NT2/D1 (cell line): ENCODE measurements at regions not wholly inside any gene's neighbourhood (a gene's known extent, or its start where the extent isn't known, plus 50 kb on each side); places are given as distances from the start of the nearest gene placed in this dataset.
"Not testable (repeated sequence)": the region's sequence is repeated elsewhere in the genome, so short reads cannot be mapped to it uniquely, and the experiment has no call there.

Experiments
- DNase-seq: peaks from one replicate; pipeline ENCODE4 v3.0.0-alpha.2; 2011; ENCODE audit warnings: low read depth, low spot score
- H3K27me3 ChIP-seq: 2 replicates; pipeline ENCODE4 v1.6.0; 2011; ENCODE audit warnings: mild to moderate bottlenecking; ENCODE audit not compliant: insufficient read length, insufficient read depth
- H3K36me3 ChIP-seq: 2 replicates; pipeline ENCODE4 v1.6.1; 2011; ENCODE audit warnings: mild to moderate bottlenecking, low read length, mixed read lengths; ENCODE audit not compliant: insufficient read depth, insufficient read length
- H3K4me1 ChIP-seq: 2 replicates; pipeline ENCODE4 v1.5.1; 2011; ENCODE audit not compliant: insufficient read depth, insufficient read length
- H3K4me3 ChIP-seq: 2 replicates; pipeline ENCODE4 v1.5.1; 2011; ENCODE audit warnings: low read depth; ENCODE audit not compliant: insufficient read length
- H3K9ac ChIP-seq: 2 replicates; pipeline ENCODE4 v1.6.0; 2011; ENCODE audit warnings: low read depth; ENCODE audit not compliant: insufficient read length
- H3K9me3 ChIP-seq: 2 replicates; pipeline ENCODE4 v1.5.1; 2011; ENCODE audit warnings: mild to moderate bottlenecking, low read length; ENCODE audit not compliant: insufficient read depth
- SUZ12 ChIP-seq: IDR thresholded peaks from 2 replicates; pipeline ENCODE4 v1.6.1; 2011; ENCODE audit not compliant: insufficient read length, insufficient read depth; ENCODE audit errors: extremely low read depth
- YY1 ChIP-seq: IDR thresholded peaks from 2 replicates; pipeline ENCODE4 v1.6.1; 2011; ENCODE audit not compliant: insufficient read length, insufficient read depth
- ZNF274 ChIP-seq: IDR thresholded peaks from 2 replicates; pipeline ENCODE4 v1.6.1; 2011; ENCODE audit warnings: mild to moderate bottlenecking, low read depth, low read length

DNA sequence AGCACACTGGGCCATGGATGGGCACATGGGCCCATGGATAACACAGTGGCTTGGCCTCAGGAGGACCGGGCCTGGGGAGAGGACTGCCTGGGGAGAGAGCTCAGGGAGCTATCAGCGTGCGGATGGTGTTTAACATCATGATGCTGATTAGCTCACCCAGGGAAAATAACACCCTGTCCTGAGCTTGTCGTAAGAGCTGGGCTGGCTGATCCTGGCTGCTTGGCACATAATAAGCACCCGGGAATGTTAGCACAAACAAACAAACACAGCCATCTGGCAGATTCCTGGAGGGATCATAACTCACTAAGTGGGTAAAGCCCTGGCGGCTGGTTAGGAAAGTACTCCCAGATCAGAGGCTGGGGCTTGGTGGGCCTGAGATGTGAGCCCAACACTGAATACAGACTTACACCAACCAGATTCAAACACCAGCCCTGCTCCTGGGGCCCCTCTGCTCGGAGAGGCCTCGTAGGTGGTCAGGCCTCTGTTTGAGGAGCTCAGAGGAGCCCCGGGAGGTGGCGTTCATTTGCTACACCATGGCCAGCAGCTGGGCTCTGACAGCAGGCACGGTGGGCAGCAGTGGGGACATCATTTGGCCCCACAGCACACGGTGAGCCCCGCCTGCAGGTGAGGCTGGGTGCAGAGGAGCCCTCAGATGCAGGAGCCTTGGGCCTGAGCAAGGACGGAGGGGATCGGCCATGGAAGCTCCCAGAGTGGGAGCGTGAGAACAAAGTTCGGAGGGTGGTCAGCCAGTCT lies 193.4 kb upstream of the HDAC4 start:
- no peak for DNase-seq
- H3K9me3 ChIP-seq, result peaks cover 20% of the 10 kb centered on the region; the same call in 1 of the 2 replicates
- H3K27me3 ChIP-seq, result no peaks in the 10 kb centered on the region
- H3K4me3 ChIP-seq, result no peak overlapping the region
- H3K9ac ChIP-seq, result no peak overlapping the region
- TF ChIP-seq SUZ12 (no peak), YY1 (no peak), ZNF274 (no peak)
- H3K36me3 ChIP-seq, result no peaks in the 10 kb centered on the region
- H3K4me1 ChIP-seq, result no peaks in the 10 kb centered on the region

DNA sequence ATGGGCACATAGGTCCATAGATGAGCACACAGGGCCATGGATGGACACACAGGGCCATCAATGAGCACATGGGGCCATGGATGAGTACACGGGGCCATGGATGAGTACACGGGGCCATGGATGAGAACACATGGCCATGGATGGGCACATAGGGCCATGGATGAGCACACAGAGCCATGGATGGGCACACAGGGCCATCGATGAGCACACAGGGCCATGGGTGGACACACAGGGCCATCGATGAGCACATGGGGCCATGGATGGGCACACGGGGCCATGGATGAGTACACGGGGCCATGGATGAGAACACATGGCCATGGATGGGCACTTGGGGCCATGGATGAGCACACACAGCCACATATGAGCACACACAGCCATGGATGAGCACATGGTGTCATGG lies 192.6 kb upstream of the HDAC4 start:
- Histone ChIP-seq H3K36me3 (no peaks in the 10 kb centered on the region), H3K9ac (no peak overlapping the region), H3K9me3 (peaks cover 20% of the 10 kb centered on the region; the same call in 1 of the 2 replicates), H3K4me3 (no peak overlapping the region), H3K4me1 (no peaks in the 10 kb centered on the region), H3K27me3 (no peaks in the 10 kb centered on the region)
- TF ChIP-seq ZNF274 (no peak), YY1 (no peak), SUZ12 (no peak)
- DNase-seq, result no peak

DNA sequence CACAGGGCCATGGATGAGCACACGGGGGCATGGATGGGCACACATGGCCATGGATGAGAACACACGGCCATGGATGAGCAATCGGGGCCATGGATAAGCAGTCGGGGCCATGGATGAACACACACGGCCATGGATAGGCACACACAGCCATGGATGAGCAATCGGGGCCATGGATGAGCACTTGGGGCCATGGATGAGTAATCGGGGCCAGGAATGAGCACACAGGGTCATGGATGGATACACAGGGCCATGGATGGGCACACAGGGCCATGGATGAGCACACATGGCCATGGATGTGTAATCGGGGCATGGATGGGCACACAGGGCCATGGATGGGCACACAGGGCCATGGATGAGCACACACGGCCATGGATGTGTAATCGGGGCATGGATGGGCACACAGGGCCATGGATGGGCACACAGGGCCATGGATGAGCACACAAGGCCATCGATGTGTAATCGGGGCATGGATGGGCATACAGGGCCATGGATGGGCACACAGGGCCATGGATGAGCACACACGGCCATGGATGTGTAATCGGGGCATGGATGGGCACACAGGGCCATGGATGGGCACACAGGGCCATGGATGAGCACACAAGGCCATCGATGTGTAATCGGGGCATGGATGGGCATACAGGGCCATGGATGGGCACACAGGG lies 191.9 kb upstream of the HDAC4 start:
- not testable (repeated sequence) for H3K4me3 ChIP-seq, H3K4me1 ChIP-seq, H3K36me3 ChIP-seq, DNase-seq, H3K27me3 ChIP-seq, H3K9ac ChIP-seq
- H3K9me3 ChIP-seq, result peaks cover 20% of the 10 kb centered on the region; the same call in 1 of the 2 replicates

DNA sequence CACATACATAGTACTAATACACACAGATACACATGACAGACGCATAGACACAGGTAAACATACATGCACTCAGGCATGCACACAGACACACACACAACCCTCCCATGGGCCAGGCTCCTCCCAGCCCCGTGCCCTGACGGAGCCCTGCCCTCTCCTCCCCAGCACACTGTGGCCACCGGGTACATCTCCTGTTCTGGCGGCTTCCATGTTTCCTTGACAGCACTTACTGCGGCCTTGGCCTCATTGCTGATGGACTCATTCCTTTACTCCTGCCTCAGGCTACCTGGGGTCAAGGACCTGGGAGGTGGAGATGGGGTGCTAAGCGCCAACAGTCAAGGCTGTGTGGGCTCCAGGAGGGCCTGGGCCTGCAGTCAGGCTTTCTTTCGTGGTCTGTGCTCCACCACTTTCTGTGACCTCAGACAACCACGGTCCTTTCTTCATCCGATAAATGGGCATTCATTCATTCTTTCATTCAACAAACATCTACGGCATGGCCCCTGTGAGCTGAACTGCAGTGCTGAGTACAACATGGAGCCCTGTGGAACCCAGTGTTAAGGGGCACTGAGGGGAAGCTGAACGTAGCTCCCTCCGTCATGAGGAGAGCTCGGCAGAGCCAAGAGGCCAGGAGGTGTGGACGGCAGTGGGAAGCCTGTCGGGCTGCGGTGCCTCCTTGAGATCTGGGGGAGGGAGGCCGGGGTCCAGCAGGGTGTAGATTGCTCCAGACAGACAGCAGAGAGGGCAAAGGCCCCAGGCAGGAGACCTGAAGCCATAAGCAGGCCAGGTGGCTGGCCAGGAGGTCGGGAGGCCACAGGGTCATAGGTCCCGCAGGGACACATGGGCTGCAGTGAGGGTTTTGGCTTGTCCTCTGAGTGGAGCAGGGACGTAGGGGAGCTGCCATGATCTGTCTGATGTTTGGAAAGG lies 190.4 kb upstream of the HDAC4 start:
- Histone ChIP-seq H3K9ac (no peak overlapping the region), H3K9me3 (peaks cover 20% of the 10 kb centered on the region; the same call in 1 of the 2 replicates), H3K27me3 (no peaks in the 10 kb centered on the region), H3K36me3 (no peaks in the 10 kb centered on the region), H3K4me1 (peaks cover 2% of the 10 kb centered on the region), H3K4me3 (no peak overlapping the region)
- DNase-seq, result no peak
- TF ChIP-seq YY1 (no peak), ZNF274 (no peak)

DNA sequence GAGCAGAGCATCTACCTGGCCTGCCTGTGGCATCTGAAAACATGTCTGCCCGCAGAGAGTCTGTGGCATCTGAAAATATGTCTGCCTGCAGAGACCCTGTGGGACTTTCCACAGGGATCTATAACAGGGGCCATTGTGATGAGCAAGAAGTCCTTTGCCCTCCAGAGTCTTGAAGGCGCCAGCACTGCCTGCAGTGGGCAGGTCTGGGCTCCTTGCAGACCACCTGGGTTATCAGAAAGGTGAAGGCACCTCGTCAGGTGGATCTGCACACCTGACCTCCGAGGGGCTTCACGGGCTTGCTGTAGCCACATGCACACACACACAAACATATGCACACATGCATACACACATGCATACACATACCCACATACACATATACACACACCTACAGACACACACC lies 189.5 kb upstream of the HDAC4 start:
- TF ChIP-seq SUZ12 (no peak), ZNF274 (no peak), YY1 (no peak)
- Histone ChIP-seq H3K9ac (no peak overlapping the region), H3K27me3 (no peaks in the 10 kb centered on the region), H3K36me3 (no peaks in the 10 kb centered on the region), H3K4me3 (no peak overlapping the region), H3K9me3 (peaks cover 20% of the 10 kb centered on the region; the same call in 1 of the 2 replicates), H3K4me1 (peaks cover 3% of the 10 kb centered on the region)
- DNase-seq, result no peak

DNA sequence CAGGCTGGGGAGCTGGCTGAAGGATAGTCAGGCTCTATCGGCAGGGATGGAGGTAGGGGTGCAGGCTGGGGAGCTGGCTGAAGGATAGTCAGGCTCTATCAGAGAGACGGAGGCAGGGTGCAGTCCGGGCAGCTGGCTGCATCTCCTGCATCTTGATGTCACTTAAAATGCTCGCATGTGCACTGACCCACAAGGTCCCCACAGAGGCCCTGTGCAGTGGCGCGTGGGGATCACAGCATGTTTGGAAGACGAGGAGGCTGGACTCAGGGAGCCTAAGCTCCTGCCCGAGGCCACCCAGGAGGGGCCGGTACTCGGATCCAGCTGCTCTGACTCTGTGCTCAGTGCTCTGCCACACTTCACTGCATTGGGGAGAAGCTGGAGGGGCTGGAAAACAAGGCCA lies 189.0 kb upstream of the HDAC4 start:
- Histone ChIP-seq H3K4me1 (peaks cover 6% of the 10 kb centered on the region), H3K4me3 (no peak overlapping the region), H3K9ac (no peak overlapping the region), H3K27me3 (no peaks in the 10 kb centered on the region), H3K9me3 (peaks cover 20% of the 10 kb centered on the region; the same call in 1 of the 2 replicates), H3K36me3 (no peaks in the 10 kb centered on the region)
- no peak for DNase-seq
- TF ChIP-seq SUZ12, result no peak
- no peak for TF ChIP-seq YY1
- TF ChIP-seq ZNF274, result no peak
